SK-N-MC (cell line): ENCODE measurements at regions not wholly inside any gene's neighbourhood (a gene's known extent, or its start where the extent isn't known, plus 50 kb on each side); places are given as distances from the start of the nearest gene placed in this dataset.

Source experiments
- EZH2 ChIP-seq: fragments of 200-600 bp; sonication (generic); IDR thresholded peaks from one replicate; pipeline ENCODE4 v1.6.1; 2017; ENCODE audit warnings: antibody characterized with exemption
- FOXP2 ChIP-seq: optimal IDR thresholded peaks from 2 replicates; pipeline ENCODE3; 2011; ENCODE audit warnings: mild to moderate bottlenecking, moderate library complexity; ENCODE audit not compliant: insufficient read depth; ENCODE audit errors: extremely low read length, control extremely low read depth
- POLR2AphosphoS5 ChIP-seq: IDR thresholded peaks from 2 replicates; pipeline ENCODE4 v1.6.1; 2012; ENCODE audit warnings: mild to moderate bottlenecking, low read depth, low read length, borderline replicate concordance

- TF ChIP-seq FOXP2 = no peak
- no peak for TF ChIP-seq POLR2AphosphoS5
- no peak for TF ChIP-seq EZH2
Observed at GRCh38 chr4:60757986-60758680, 442.0 kb upstream of the ADGRL3 start.
